HFF-Myc (cell line): ENCODE measurements at regions not wholly inside any gene's neighbourhood (a gene's known extent, or its start where the extent isn't known, plus 50 kb on each side); places are given as distances from the start of the nearest gene placed in this dataset.
"Not testable (repeated sequence)": the region's sequence is repeated elsewhere in the genome, so short reads cannot be mapped to it uniquely, and the experiment has no call there.

Source experiments
- DNase-seq: peaks from one replicate; pipeline ENCODE4 v3.0.0-alpha.2; 2011; ENCODE audit warnings: low read depth; ENCODE audit errors: extremely low read depth
- H3K4me3 ChIP-seq: replicated peaks from 2 replicates; pipeline ENCODE4 v1.5.1; 2011; ENCODE audit warnings: low read depth, mild to moderate bottlenecking, control low read depth, low read length
- TF ChIP-seq, protein P1 (sequence below): IDR thresholded peaks from 2 replicates; pipeline ENCODE4 v1.5.1; 2012; ENCODE audit warnings: mild to moderate bottlenecking, low read depth, low read length, control low read depth; ENCODE audit errors: missing control alignments

DNA sequence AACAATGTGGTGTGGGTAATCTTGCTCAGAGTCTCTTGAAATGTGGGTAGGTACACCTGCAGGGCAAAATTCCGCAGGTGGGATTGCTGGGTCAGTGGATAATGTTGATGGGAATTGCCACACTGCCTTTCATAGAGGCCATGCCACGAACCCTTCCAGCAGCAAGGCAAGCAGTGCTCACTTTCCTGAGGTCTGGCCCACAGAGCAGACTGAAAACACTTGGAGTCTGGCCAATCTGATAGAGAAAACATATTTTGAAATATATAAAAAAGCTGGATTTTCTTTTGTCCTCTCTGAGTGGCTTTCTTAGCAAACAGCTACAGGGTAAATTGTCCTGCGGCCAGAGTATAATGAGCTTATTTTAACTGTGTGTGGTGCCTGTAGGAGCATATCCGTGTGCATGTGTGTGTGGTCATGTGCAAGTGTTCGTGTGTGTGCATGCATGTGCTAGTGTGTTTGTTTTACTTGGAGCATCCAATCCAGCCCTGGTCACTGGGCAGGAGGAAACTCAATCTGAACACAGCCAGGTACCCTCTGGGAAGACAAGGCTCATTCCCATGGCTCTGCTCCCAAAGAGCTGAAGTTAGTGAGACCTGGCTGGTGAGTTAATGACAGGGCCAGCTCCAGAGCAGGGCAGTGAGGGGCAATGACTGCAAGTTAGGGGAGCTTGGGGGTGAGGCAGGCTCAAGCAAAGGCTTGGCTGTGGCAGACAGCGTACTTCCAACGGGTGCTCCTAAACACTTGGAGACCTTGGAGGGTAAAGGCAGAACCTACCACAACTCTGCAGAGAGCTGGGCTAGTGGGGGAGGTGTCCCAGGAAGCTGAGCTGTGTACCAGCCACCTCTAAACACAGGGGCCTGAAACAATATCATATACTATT, 91.3 kb downstream of the PLXNA1 start:
- H3K4me3 ChIP-seq: no peak overlapping the region
- DNase-seq: no peak
- TF ChIP-seq, protein P1, sequence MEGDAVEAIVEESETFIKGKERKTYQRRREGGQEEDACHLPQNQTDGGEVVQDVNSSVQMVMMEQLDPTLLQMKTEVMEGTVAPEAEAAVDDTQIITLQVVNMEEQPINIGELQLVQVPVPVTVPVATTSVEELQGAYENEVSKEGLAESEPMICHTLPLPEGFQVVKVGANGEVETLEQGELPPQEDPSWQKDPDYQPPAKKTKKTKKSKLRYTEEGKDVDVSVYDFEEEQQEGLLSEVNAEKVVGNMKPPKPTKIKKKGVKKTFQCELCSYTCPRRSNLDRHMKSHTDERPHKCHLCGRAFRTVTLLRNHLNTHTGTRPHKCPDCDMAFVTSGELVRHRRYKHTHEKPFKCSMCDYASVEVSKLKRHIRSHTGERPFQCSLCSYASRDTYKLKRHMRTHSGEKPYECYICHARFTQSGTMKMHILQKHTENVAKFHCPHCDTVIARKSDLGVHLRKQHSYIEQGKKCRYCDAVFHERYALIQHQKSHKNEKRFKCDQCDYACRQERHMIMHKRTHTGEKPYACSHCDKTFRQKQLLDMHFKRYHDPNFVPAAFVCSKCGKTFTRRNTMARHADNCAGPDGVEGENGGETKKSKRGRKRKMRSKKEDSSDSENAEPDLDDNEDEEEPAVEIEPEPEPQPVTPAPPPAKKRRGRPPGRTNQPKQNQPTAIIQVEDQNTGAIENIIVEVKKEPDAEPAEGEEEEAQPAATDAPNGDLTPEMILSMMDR: no peak

DNA sequence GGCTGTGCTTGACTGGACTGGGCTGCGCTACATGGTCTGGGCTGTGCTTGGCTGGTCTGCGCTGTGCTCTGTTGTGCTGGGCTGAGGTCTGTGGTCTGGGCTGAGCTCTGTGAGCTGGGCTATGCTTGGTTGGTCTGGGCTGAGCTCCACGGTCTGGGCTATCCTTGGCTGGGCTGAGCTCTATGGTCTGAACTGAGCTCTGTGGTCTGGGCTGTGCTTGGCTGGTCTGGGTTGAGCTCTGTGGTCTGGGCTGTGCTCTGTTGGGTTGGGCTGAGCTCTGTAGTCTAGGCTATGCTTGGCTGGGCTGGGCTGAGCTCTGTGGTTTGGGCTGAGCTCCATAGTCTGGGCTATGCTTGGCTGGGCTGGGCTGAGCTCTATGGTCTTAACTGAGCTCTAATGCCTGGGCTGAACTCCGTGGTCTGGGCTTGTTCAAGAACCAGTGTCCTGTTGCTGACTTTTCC, 92.0 kb downstream of the PLXNA1 start:
- H3K4me3 ChIP-seq: no peak overlapping the region
- peak; percentile 25 for DNase-seq
- TF ChIP-seq, protein P1: no peak

DNA sequence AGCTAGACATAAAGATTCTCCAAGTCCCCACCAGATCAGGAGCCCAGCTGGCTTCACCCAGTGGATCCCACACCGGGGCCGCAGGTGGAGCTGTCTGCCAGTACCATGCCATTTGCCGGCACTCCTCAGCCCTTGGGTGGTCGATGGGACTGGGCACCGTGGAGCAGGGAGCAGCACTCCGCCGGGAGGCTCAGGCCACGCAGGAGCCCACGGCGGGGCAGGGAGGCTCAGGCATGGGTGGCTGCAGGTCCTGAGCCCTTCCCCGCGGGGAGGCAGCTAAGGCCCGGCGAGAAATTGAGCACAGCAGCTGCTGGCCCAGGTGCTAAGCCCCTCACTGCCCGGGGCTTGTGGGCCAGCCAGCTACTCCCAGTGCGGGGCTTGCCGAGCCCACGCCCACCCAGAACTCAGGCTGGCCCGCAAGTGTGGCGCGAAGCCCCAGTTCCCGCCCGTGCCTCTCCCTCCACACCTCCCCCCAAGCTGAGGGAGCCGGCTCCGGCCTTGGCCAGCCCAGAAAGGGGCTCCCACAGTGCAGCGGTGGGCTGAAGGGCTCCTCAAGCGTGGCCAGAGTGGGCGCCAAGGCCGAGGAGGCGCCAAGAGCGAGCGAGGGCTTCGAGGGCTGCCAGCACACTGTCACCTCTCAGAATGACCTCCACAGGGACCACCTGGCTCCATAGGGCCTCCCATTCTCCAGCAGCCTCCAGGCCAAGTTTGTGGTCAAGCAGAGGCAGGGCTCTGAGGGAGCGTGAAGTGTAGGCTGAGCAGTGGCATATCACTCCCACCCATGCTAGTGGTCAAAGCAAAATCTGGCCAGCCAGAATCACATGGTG, 93.5 kb downstream of the PLXNA1 start:
- not testable (repeated sequence) for H3K4me3 ChIP-seq, DNase-seq

DNA sequence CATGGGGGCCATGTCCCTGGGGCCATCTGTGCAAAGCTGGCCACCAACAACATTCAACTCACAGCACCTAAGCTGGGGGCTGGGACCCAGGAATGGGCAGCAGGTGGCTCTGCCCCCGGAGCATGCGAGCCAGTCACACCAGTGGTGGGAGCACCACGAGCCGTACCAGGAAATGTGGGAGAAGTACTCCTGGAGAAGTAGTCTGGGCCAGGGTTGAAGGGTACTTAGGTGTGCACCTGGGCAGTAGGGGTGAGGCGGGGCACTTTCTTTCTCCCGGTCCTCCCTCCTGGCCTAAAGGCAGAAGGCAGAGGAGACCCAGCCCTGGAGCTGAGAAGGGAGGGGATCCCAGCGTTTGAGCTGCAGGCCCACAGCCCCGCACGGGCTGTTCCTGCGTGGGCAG, 94.2 kb downstream of the PLXNA1 start:
- DNase-seq: no peak
- H3K4me3 ChIP-seq: no peak overlapping the region
- TF ChIP-seq, protein P1: no peak

DNA sequence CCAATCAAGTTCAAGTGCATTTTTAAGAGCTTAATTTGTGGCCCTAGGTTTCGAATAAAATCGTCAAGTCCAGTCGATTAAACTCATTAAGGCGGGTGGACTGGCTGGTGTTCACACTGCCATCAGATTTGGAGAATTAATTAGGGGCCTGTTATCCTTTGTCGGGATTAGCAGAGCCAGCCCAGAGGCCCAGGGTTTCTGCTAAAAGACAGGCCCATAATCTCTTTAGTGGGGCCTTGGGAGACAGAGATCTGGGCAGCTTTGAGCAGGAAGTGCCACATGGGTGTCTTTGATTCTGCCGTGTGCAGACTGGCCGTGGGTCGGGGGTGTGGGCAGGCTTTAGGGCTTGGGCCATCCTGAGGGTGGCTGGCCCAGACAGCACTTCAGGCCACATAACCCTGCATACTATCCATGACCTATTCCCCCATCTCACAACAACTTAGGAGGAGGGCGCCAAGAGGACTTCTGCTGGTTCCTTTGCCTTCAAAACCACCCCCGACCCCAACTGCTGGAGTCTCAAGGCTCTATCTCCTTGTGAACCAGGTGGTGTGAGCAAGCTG, 94.7 kb downstream of the PLXNA1 start:
- H3K4me3 ChIP-seq: no peak overlapping the region
- no peak for DNase-seq
- TF ChIP-seq, protein P1: no peak

DNA sequence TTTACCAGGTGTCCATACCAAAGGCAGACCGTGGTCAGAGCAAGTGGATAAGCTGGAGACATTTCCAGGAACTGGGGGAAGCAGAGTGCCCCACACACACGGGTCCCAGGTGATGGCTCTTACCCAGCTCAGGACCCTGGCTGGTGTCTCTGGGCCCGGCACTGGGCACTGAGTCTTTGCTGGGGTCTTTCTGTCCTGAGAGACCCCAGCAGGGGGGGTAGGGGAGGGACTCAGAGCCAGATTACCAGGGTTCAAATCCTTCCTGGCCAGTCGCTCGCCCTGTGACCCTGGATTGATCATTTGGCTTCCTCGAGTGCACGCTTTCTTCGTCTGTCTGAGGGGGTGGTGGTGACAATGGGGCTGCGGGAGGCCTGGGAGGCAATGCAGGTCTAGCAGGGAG, 95.7 kb downstream of the PLXNA1 start:
- DNase-seq: no peak
- TF ChIP-seq, protein P1: no peak
- no peak overlapping the region for H3K4me3 ChIP-seq

DNA sequence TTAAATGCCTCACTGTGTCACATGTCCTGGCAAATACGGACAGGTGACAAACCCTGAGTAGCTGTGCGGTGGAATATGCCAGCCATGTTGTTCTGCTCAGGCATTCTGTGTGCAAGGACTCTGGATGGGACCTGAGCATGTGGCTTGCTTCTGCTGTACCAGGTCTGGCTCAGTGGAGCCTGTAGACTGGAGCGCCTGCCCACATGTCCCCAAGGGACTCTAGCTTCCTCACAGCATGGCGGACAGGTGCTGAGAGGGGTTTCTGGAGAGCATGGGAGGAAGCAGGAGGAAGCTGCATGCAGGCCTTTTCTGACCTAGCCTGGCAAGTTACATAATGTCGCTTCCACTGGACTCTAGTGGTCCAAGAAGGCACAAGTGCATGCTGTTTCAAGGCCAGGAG, 96.3 kb downstream of the PLXNA1 start:
- TF ChIP-seq, protein P1: no peak
- H3K4me3 ChIP-seq: no peak overlapping the region
- no peak for DNase-seq
